Ascending aorta (tissue), 2 donors: ENCODE measurements at regions not wholly inside any gene's neighbourhood (a gene's known extent, or its start where the extent isn't known, plus 50 kb on each side); places are given as distances from the start of the nearest gene placed in this dataset.
"Not testable (repeated sequence)": the region's sequence is repeated elsewhere in the genome, so short reads cannot be mapped to it uniquely, and the experiment has no call there.

Experiments used
- DNase-seq, 2 donors: peaks; one replicate each; pipeline ENCODE4 v3.0.0-alpha.2; 2019; ENCODE audit warnings: low spot score in 2 of 2
- H3K27ac ChIP-seq, 2 donors: fragments of 200-600 bp; sonication (generic); one replicate each; pipeline ENCODE4 v1.5.1; 2016 to 2017; ENCODE audit warnings: mild to moderate bottlenecking in 1 of 2
- H3K27me3 ChIP-seq: fragments of 200-600 bp; sonication (generic); one replicate; pipeline ENCODE4 v1.5.1; 2017
- H3K36me3 ChIP-seq, 2 donors: fragments of 200-600 bp; sonication (generic); one replicate each; pipeline ENCODE4 v1.5.1; 2016
- H3K4me1 ChIP-seq, 2 donors: fragments of 200-600 bp; sonication (generic); one replicate each; pipeline ENCODE4 v1.5.1; 2016 to 2017; ENCODE audit warnings: mild to moderate bottlenecking in 1 of 2
- H3K4me3 ChIP-seq, 2 donors: fragments of 200-600 bp; sonication (generic); one replicate each; pipeline ENCODE4 v1.5.1; 2016 to 2017; ENCODE audit warnings: mild to moderate bottlenecking in 1 of 2
- H3K9me3 ChIP-seq, 2 donors: fragments of 200-600 bp; sonication (generic); one replicate each; pipeline ENCODE4 v1.5.1; 2016
- intact Hi-C: fragments of 100-400 bp; cut with DNase I; formaldehyde crosslinking; loops from one replicate; pipeline ENCODE4 v1.15.1; 2023
- TF ChIP-seq, protein P1 (sequence below), 3 experiments: fragments of 200-600 bp in 2 of 3; fragments of 450-650 bp in 1 of 3; sonication (generic) in 2 of 3; IDR thresholded peaks; one replicate each; pipeline ENCODE4 v1.5.1; 2016 to 2019; ENCODE audit warnings: antibody characterized with exemption in 3 of 3, mild to moderate bottlenecking in 1 of 3, moderate library complexity in 1 of 3

GRCh38 chr5:15103130-15103529 is 231.6 kb upstream of the ANKH start:
- Histone ChIP-seq H3K4me3 (no peak overlapping the region), H3K9me3 (no peaks in the 10 kb centered on the region), H3K27me3 (no peaks in the 10 kb centered on the region), H3K4me1 (no peaks in the 10 kb centered on the region), H3K36me3 (no peaks in the 10 kb centered on the region), H3K27ac (no peak overlapping the region)
- intact Hi-C loops, result loop anchor here (10.0 kb wide), 1 partner anchor 392 kb away; no protein-coding TSS in a partner anchor
- DNase-seq, result no peak
- TF ChIP-seq, protein P1, sequence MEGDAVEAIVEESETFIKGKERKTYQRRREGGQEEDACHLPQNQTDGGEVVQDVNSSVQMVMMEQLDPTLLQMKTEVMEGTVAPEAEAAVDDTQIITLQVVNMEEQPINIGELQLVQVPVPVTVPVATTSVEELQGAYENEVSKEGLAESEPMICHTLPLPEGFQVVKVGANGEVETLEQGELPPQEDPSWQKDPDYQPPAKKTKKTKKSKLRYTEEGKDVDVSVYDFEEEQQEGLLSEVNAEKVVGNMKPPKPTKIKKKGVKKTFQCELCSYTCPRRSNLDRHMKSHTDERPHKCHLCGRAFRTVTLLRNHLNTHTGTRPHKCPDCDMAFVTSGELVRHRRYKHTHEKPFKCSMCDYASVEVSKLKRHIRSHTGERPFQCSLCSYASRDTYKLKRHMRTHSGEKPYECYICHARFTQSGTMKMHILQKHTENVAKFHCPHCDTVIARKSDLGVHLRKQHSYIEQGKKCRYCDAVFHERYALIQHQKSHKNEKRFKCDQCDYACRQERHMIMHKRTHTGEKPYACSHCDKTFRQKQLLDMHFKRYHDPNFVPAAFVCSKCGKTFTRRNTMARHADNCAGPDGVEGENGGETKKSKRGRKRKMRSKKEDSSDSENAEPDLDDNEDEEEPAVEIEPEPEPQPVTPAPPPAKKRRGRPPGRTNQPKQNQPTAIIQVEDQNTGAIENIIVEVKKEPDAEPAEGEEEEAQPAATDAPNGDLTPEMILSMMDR (IDR thresholded peaks at IDR 0.05), result no peak

DNA sequence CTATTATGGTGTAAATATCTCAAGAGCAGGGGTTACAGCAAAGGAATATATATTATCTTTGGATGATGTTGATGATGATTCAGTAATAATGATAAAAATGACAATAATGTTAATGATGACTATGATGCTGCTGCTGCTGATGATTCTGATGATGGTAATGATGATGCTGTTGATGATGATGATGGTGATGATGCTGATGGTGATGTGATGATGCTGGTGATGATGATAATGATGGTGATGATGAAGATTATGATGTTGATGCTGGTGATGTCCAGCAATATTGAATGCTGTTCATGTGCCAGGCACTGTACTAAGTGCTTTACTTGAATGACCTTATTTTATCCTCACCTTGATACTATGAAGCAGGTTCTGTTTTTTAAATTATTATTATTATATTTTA is 226.0 kb upstream of the ANKH start:
- no peaks in the 10 kb centered on the region for H3K27me3 ChIP-seq
- H3K4me3 ChIP-seq, result no peak overlapping the region
- DNase-seq, result no peak
- H3K4me1 ChIP-seq, result no peaks in the 10 kb centered on the region
- no peak overlapping the region for H3K27ac ChIP-seq
- TF ChIP-seq, protein P1 (IDR thresholded peaks at IDR 0.05), result no peak
- H3K9me3 ChIP-seq, result no peaks in the 10 kb centered on the region
- H3K36me3 ChIP-seq, result no peaks in the 10 kb centered on the region
- intact Hi-C loops, result no loop called here

GRCh38 chr5:15096686-15097085 is 225.1 kb upstream of the ANKH start:
- H3K27me3 ChIP-seq, intact Hi-C loops, DNase-seq, H3K36me3 ChIP-seq, H3K4me3 ChIP-seq, H3K9me3 ChIP-seq, H3K27ac ChIP-seq, H3K4me1 ChIP-seq: not testable (repeated sequence)

DNA sequence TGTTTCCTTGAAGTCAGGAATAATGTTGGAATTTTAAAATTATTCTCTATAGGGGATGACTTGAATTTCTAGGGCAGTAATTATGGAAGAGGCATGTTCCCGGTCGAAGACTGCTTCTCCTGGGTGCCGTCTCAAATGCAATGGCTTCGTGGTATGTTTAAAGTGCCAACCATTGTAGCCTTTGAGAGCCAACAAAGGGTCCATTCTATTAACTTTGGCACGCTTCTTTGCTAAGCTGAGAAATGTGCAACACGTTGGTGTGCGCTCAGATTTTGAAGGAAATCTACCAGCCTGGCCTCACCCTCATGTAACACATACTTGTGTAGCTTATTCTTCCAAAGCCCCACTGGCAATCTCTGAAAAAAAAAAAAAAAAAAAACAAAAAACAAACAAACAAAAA is 221.2 kb upstream of the ANKH start:
- H3K4me3 ChIP-seq, result no peak overlapping the region
- H3K27ac ChIP-seq, result no peak overlapping the region
- no peaks in the 10 kb centered on the region for H3K4me1 ChIP-seq
- TF ChIP-seq, protein P1 (IDR thresholded peaks at IDR 0.05), result no peak
- H3K27me3 ChIP-seq, result no peaks in the 10 kb centered on the region
- H3K36me3 ChIP-seq, result no peaks in the 10 kb centered on the region
- H3K9me3 ChIP-seq, result no peaks in the 10 kb centered on the region
- intact Hi-C loops, result no loop called here
- DNase-seq, result no peak

DNA sequence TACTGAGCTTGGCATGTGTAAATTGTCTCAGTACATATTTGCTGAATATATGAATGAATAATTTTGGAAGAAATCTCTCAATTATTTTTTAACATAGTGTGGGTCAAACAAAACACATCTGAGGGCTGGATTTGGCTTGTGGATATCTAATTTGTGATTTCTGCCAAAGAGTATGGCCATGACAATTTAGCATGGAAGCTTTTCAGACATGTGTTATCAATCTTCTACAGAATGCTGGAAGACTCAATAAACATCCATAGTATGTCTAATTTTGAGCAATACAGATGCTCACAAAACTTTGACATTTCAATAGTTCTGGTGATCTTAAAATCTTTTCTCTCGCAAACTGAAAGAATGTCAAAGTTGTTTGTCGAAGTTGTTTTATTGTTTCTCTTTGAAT is 214.1 kb upstream of the ANKH start:
- Histone ChIP-seq H3K9me3 (no peaks in the 10 kb centered on the region), H3K4me3 (no peak overlapping the region), H3K27me3 (no peaks in the 10 kb centered on the region), H3K27ac (no peak overlapping the region), H3K36me3 (no peaks in the 10 kb centered on the region), H3K4me1 (peaks cover 0 to 19% of the 10 kb centered on the region in 2 donors)
- TF ChIP-seq, protein P1 (IDR thresholded peaks at IDR 0.05), result no peak
- no peak for DNase-seq
- intact Hi-C loops, result no loop called here

GRCh38 chr5:15082096-15082495 is 210.5 kb upstream of the ANKH start:
- Histone ChIP-seq H3K9me3 (no peaks in the 10 kb centered on the region), H3K4me1 (peaks cover 3 to 39% of the 10 kb centered on the region in 2 donors), H3K27me3 (no peaks in the 10 kb centered on the region), H3K4me3 (no peak overlapping the region), H3K36me3 (no peaks in the 10 kb centered on the region), H3K27ac (no peak overlapping the region)
- no peak for DNase-seq
- TF ChIP-seq, protein P1 (IDR thresholded peaks at IDR 0.05), result no peak
- intact Hi-C loops, result loop anchor here (5.0 kb wide), 1 partner anchor 60 kb away; no protein-coding TSS in a partner anchor
